H1 (cell line): ENCODE measurements at regions not wholly inside any gene's neighbourhood (a gene's known extent, or its start where the extent isn't known, plus 50 kb on each side); places are given as distances from the start of the nearest gene placed in this dataset.

Experiments used
- CTCF ChIA-PET: fragments of 300-600 bp; sonication (Branson Sonifier 250); formaldehyde crosslinking; loops from one replicate; lab custom pipeline; 2021; ENCODE audit not compliant: partially characterized antibody; lab: Charles Lee
- POLR2A ChIA-PET: fragments of 300-600 bp; sonication (Branson Sonifier 250); formaldehyde crosslinking; loops from one replicate; lab custom pipeline; 2021; ENCODE audit warnings: inconsistent platforms; ENCODE audit not compliant: partially characterized antibody; lab: Charles Lee
- DNase-seq, 2 experiments: peaks; one replicate each; pipeline versions ENCODE4 v3.0.0 to v3.0.0-alpha.2; 2010 to 2022; ENCODE audit warnings: low spot score in 2 of 2, low read depth in 1 of 2, mixed read lengths in 1 of 2
- FAIRE-seq: peaks from 2 replicates; lab custom pipeline; 2011; peaks lifted over from hg19 to GRCh38; lab: Jason Lieb, UNC
- H2AFZ ChIP-seq: 2 replicates; pipeline ENCODE4 v1.8.1; 2012; ENCODE audit warnings: low read length, inconsistent platforms
- H2AK5ac ChIP-seq: 2 replicates; pipeline ENCODE4 v1.6.1; 2013; ENCODE audit warnings: low read depth, low read length
- H2BK120ac ChIP-seq: replicated peaks from 2 replicates; pipeline ENCODE3; 2013; ENCODE audit warnings: low read depth, low read length, inconsistent platforms
- H2BK12ac ChIP-seq: 2 replicates; pipeline ENCODE4 v1.6.1; 2013; ENCODE audit warnings: low read depth, low read length
- H2BK15ac ChIP-seq: 2 replicates; pipeline ENCODE4 v1.6.1; 2013; ENCODE audit warnings: low read length
- H2BK20ac ChIP-seq: 2 replicates; pipeline ENCODE4 v1.6.1; 2013; ENCODE audit warnings: low read length
- H2BK5ac ChIP-seq: 2 replicates; pipeline ENCODE4 v1.6.1; 2013; ENCODE audit warnings: low read depth, low read length
- H3K14ac ChIP-seq: 2 replicates; pipeline ENCODE4 v1.6.1; 2013; ENCODE audit warnings: inconsistent platforms; ENCODE audit not compliant: insufficient read length
- H3K18ac ChIP-seq: 2 replicates; pipeline ENCODE4 v1.6.1; 2013; ENCODE audit warnings: low read length; ENCODE audit errors: extremely low read depth
- H3K23ac ChIP-seq: 2 replicates; pipeline ENCODE4 v1.6.1; 2013; ENCODE audit warnings: inconsistent platforms; ENCODE audit not compliant: insufficient read length
- H3K23me2 ChIP-seq: 2 replicates; pipeline ENCODE4 v1.6.1; 2013; ENCODE audit warnings: low read depth, low read length
- H3K27ac ChIP-seq: 2 replicates; pipeline ENCODE4 v1.6.1; 2011; ENCODE audit warnings: low read depth, low read length, inconsistent platforms
- H3K27me3 ChIP-seq, 4 experiments: replicated peaks in 1 of 4; 1 replicate in 1 of 4; 2 replicates in 3 of 4; pipeline versions ENCODE4 v1.6.1 to v1.8.1; 2011 to 2013; ENCODE audit warnings: low read length in 3 of 4, mild to moderate bottlenecking in 3 of 4, inconsistent platforms in 2 of 4, mixed read lengths in 2 of 4, moderate library complexity in 1 of 4; ENCODE audit not compliant: control insufficient read depth in 3 of 4, insufficient read depth in 3 of 4; ENCODE audit errors: extremely low read depth in 1 of 4
- H3K36me3 ChIP-seq, 4 experiments: 2 replicates each; pipeline versions ENCODE4 v1.6.1 to v1.8.1; 2011 to 2013; ENCODE audit warnings: mild to moderate bottlenecking in 4 of 4, low read length in 3 of 4, moderate library complexity in 2 of 4, control low read depth in 1 of 4, inconsistent platforms in 1 of 4; ENCODE audit not compliant: insufficient read depth in 4 of 4, control insufficient read depth in 2 of 4
- H3K4ac ChIP-seq: replicated peaks from 2 replicates; pipeline ENCODE3; 2013; ENCODE audit warnings: low read length, low read depth, mixed read lengths, inconsistent platforms; ENCODE audit not compliant: insufficient read length
- H3K4me1 ChIP-seq, 4 experiments: replicated peaks in 1 of 4; 1 replicate in 1 of 4; 2 replicates in 3 of 4; pipeline versions ENCODE4 v1.6.1 to v1.8.1; 2011 to 2013; ENCODE audit warnings: low read length in 3 of 4, inconsistent platforms in 2 of 4, mixed read lengths in 1 of 4; ENCODE audit not compliant: insufficient read depth in 4 of 4, control insufficient read depth in 3 of 4
- H3K4me2 ChIP-seq, 2 experiments: 2 replicates each; pipeline versions ENCODE4 v1.6.1 to v1.8.1; 2011 to 2013; ENCODE audit warnings: low read depth in 2 of 2, low read length in 2 of 2, control low read depth in 1 of 2, inconsistent platforms in 1 of 2, mild to moderate bottlenecking in 1 of 2; ENCODE audit not compliant: insufficient read depth in 1 of 2
- H3K4me3 ChIP-seq, 4 experiments: fragments of 200-600, 300-600 bp in 1 of 4; sonication (generic), shearing (Covaris generic), sonication (Bioruptor Twin) in 1 of 4; 2 replicates each; pipeline versions ENCODE4 v1.5.1 to v1.8.1; 2011 to 2016; ENCODE audit warnings: low read length in 4 of 4, low read depth in 3 of 4, control low read depth in 2 of 4, inconsistent platforms in 2 of 4, mild to moderate bottlenecking in 2 of 4, mixed read lengths in 1 of 4, moderate library complexity in 1 of 4; ENCODE audit not compliant: insufficient read depth in 2 of 4; ENCODE audit errors: extremely low read depth in 1 of 4
- H3K56ac ChIP-seq: replicated peaks from 2 replicates; pipeline ENCODE3; 2013; ENCODE audit warnings: low read depth, mild to moderate bottlenecking, mixed read lengths, low read length, inconsistent platforms; ENCODE audit not compliant: insufficient read length
- H3K79me1 ChIP-seq: 2 replicates; pipeline ENCODE4 v1.6.1; 2013; ENCODE audit warnings: low read depth, low read length, control low read depth
- H3K79me2 ChIP-seq, 2 experiments: 2 replicates each; pipeline versions ENCODE4 v1.6.1 to v1.8.1; 2012 to 2013; ENCODE audit warnings: low read length in 2 of 2, mild to moderate bottlenecking in 2 of 2, inconsistent platforms in 1 of 2; ENCODE audit not compliant: insufficient read depth in 2 of 2, control insufficient read depth in 1 of 2
- H3K9ac ChIP-seq, 4 experiments: replicated peaks in 1 of 4; 1 replicate in 1 of 4; 2 replicates in 3 of 4; pipeline versions ENCODE4 v1.6.1 to v1.8.1; 2011 to 2013; ENCODE audit warnings: low read depth in 3 of 4, low read length in 3 of 4, control low read depth in 2 of 4, mild to moderate bottlenecking in 2 of 4, moderate library complexity in 2 of 4, inconsistent platforms in 1 of 4; ENCODE audit errors: extremely low read depth in 1 of 4
- H3K9me3 ChIP-seq, 2 experiments: 2 replicates each; pipeline versions ENCODE4 v1.6.1 to v1.8.1; 2012 to 2013; ENCODE audit warnings: mild to moderate bottlenecking in 2 of 2, moderate library complexity in 2 of 2, control low read depth in 1 of 2, inconsistent platforms in 1 of 2, low read depth in 1 of 2, low read length in 1 of 2, mixed read lengths in 1 of 2; ENCODE audit not compliant: insufficient read depth in 2 of 2
- H4K20me1 ChIP-seq, 2 experiments: replicated peaks in 1 of 2; 2 replicates each; pipeline versions ENCODE3 to v1.8.1; 2011 to 2013; ENCODE audit warnings: inconsistent platforms in 2 of 2, low read length in 2 of 2, mild to moderate bottlenecking in 1 of 2; ENCODE audit not compliant: insufficient read depth in 2 of 2, control insufficient read depth in 1 of 2
- H4K5ac ChIP-seq: 2 replicates; pipeline ENCODE4 v1.6.1; 2013; ENCODE audit warnings: low read length, low read depth, mixed read lengths, inconsistent platforms; ENCODE audit not compliant: insufficient read length
- H4K8ac ChIP-seq: 2 replicates; pipeline ENCODE4 v1.8.0; 2013; ENCODE audit warnings: mild to moderate bottlenecking, moderate library complexity, low read length, inconsistent platforms; ENCODE audit not compliant: insufficient read depth; ENCODE audit errors: extremely low read depth
- H4K91ac ChIP-seq: replicated peaks from 2 replicates; pipeline ENCODE3; 2013; ENCODE audit warnings: low read length, mixed read lengths, inconsistent platforms; ENCODE audit not compliant: insufficient read length
- ASH2L ChIP-seq: fragments of 200-600, 300-600 bp; sonication (generic); IDR thresholded peaks from one replicate; pipeline ENCODE4 v1.7.1; 2017; ENCODE audit warnings: low read length
- CREB1 ChIP-seq: IDR thresholded peaks from 2 replicates; pipeline ENCODE4 v1.6.1; 2012; ENCODE audit warnings: inconsistent platforms
- CTCF ChIP-seq, 3 experiments: IDR thresholded peaks; 1 replicate in 2 of 3; 2 replicates in 1 of 3; pipeline versions ENCODE4 v1.5.1 to v1.6.1; 2011; ENCODE audit warnings: low read length in 3 of 3, mild to moderate bottlenecking in 3 of 3, inconsistent platforms in 2 of 3, low read depth in 1 of 3, moderate library complexity in 1 of 3; ENCODE audit not compliant: insufficient read depth in 1 of 3; ENCODE audit errors: control extremely low read depth in 1 of 3
- HDAC6 ChIP-seq: IDR thresholded peaks from one replicate; pipeline ENCODE4 v1.7.1; 2012; ENCODE audit warnings: low read depth, mild to moderate bottlenecking, inconsistent platforms, low read length, moderate library complexity
- JUN ChIP-seq: IDR thresholded peaks from 2 replicates; pipeline ENCODE4 v1.6.1; 2011; ENCODE audit warnings: low read depth, mild to moderate bottlenecking, improper control_type of control experiment, low read length
- NRF1 ChIP-seq: IDR thresholded peaks from 2 replicates; pipeline ENCODE4 v1.6.1; 2011; ENCODE audit warnings: mild to moderate bottlenecking, low read depth, low read length, improper control_type of control experiment
- RBBP5 ChIP-seq: IDR thresholded peaks from 2 replicates; pipeline ENCODE4 v1.7.1; 2012; ENCODE audit warnings: low read depth, mild to moderate bottlenecking, inconsistent platforms, low read length, moderate library complexity, borderline replicate concordance
- RFX5 ChIP-seq: IDR thresholded peaks from 2 replicates; pipeline ENCODE4 v1.6.1; 2011; ENCODE audit warnings: low read depth, low read length, improper control_type of control experiment, borderline replicate concordance
- RNF2 ChIP-seq: fragments of 200-900, 300-1000 bp; sonication (generic); IDR thresholded peaks from 2 replicates; pipeline ENCODE4 v1.7.1; 2016; ENCODE audit warnings: borderline replicate concordance, low read depth, mild to moderate bottlenecking, antibody characterized with exemption, low read length; ENCODE audit not compliant: poor library complexity, severe bottlenecking; ENCODE audit errors: missing control alignments
- SP2 ChIP-seq: IDR thresholded peaks from 2 replicates; pipeline ENCODE4 v1.6.1; 2012; ENCODE audit warnings: mild to moderate bottlenecking, low read length, inconsistent platforms
- TAF1 ChIP-seq: IDR thresholded peaks from 2 replicates; pipeline ENCODE4 v1.6.1; 2011; ENCODE audit warnings: mild to moderate bottlenecking, low read depth, low read length
- TBP ChIP-seq: IDR thresholded peaks from 2 replicates; pipeline ENCODE4 v1.6.1; 2011; ENCODE audit warnings: low read depth, low read length, improper control_type of control experiment
- YY1 ChIP-seq: IDR thresholded peaks from 2 replicates; pipeline ENCODE4 v1.6.1; 2011; ENCODE audit warnings: low read depth, mild to moderate bottlenecking, low read length
- WGBS, 2 experiments: shearing (Covaris generic) in 1 of 2; methylation state at CpG; one replicate each; pipeline versions ENCODE4 v1.1.6 to v1.1.7; 2013 to 2015; ENCODE audit warnings: low lambda C conversion rate in 2 of 2, mixed read lengths in 2 of 2, inconsistent platforms in 1 of 2, low coverage in 1 of 2, missing lambda C conversion rate in 1 of 2; ENCODE audit not compliant: insufficient replicate concordance in 2 of 2, insufficient coverage in 1 of 2, insufficient read length in 1 of 2; ENCODE audit errors: extremely low coverage in 1 of 2, missing lambda C conversion rate in 1 of 2; 5-methylcytosine and 5-hydroxymethylcytosine counted together

GRCh38 chrX:44062840-44063239 lies 89.7 kb upstream of the NDP start:
- H2AK5ac ChIP-seq = no peak overlapping the region
- FAIRE-seq (no peak), DNase-seq (no peak)
- no peak overlapping the region for H3K4ac ChIP-seq
- H4K91ac ChIP-seq = no peak overlapping the region
- H3K27ac ChIP-seq = no peak overlapping the region
- no peak overlapping the region for H2BK20ac ChIP-seq
- H3K36me3 ChIP-seq = no peaks in the 10 kb centered on the region
- H3K23ac ChIP-seq = no peak overlapping the region
- no peak overlapping the region for H3K18ac ChIP-seq
- H3K4me3 ChIP-seq = no peak overlapping the region
- no peak overlapping the region for H2BK120ac ChIP-seq
- WGBS, 2 experiments = 90% methylated on average over 3 of the region's 3 CpGs; no CpG with 5 or more reads in 1 of the 2 experiments
- no peak overlapping the region for H2BK5ac ChIP-seq
- H4K8ac ChIP-seq = no peak overlapping the region
- no peaks in the 10 kb centered on the region for H3K27me3 ChIP-seq
- H4K20me1 ChIP-seq = no peaks in the 10 kb centered on the region
- POLR2A ChIA-PET = no interaction called here
- H2BK12ac ChIP-seq = no peak overlapping the region
- H3K79me1 ChIP-seq = no peaks in the 10 kb centered on the region
- no peaks in the 10 kb centered on the region for H3K23me2 ChIP-seq
- no peaks in the 10 kb centered on the region for H3K79me2 ChIP-seq
- H3K4me1 ChIP-seq = no peaks in the 10 kb centered on the region
- H4K5ac ChIP-seq = no peak overlapping the region
- H3K4me2 ChIP-seq = no peak overlapping the region
- H3K9ac ChIP-seq = no peak overlapping the region
- no peak overlapping the region for H3K14ac ChIP-seq
- no peak overlapping the region for H2BK15ac ChIP-seq
- H2AFZ ChIP-seq = no peak overlapping the region
- no peaks in the 10 kb centered on the region for H3K9me3 ChIP-seq
- CTCF ChIA-PET = interaction anchor here (1.5 kb wide), 1 partner anchor 132 kb away, joined by 3 read pairs; no protein-coding TSS in a partner anchor
- H3K56ac ChIP-seq = no peak overlapping the region
- TF ChIP-seq TAF1 (no peak), CREB1 (no peak), NRF1 (no peak), SP2 (no peak), YY1 (no peak), RNF2 (no peak), ASH2L (no peak), RFX5 (no peak), JUN (no peak), TBP (no peak), RBBP5 (no peak), HDAC6 (no peak), CTCF (IDR thresholded peaks at IDR 0.05; ENCODE audit: control extremely low read depth in 1 of 3, insufficient read depth in 1 of 3, low read depth in 1 of 3, low read length in 3 of 3) (no peak)
